ENCODE measurements at regions not wholly inside any gene's neighbourhood (a gene's known extent, or its start where the extent isn't known, plus 50 kb on each side); places are given as distances from the start of the nearest gene placed in this dataset.

DNA sequence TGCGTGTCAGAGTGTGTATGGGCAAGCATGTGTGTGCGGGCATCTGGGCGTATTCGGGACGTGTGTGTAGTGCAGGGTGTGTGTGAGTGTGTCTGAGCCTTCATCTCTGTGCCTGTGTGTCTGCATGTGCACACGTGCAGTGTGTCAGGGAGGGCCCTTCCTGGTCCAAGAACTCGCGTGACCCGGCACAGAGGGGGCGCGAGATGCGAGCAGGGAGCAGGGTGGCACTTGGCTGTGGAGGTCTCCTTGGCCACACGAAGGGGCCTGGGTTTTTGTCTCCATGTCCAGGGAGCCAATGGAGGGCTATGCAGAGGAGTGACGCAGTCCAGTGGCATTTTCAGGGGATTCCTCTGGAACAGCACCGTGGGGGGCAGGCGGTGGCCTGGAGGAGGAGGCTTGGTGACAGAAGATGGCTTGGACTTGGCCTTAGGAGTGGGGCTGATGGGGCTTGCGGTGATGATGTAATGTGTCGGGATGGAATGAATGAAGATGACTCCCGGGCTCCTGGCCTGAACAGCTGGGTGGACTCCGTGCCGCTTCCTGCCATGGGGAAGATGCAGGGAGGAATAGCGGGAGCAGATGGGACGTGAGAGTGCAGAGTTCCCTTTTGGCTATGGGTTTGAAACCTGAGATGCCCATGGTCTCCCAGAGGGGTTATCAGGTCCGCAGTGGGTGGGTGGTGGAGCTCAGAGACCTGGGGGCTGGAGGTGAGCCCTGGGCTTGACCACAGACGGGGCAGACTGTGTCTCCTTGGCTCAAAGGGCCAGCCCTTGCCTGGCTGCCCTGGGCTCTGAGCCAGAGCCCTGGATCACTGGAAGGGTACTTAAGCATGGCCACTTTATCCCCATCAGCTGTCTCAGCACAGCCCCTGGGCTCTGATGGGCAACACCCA is 208.3 kb downstream of the PHETA1 start:
- H3K79me2 ChIP-seq (ENCODE audit: low read length) = no peaks in the 10 kb centered on the region
- no peak overlapping the region for H3K27ac ChIP-seq (ENCODE audit: low read length)
- H3K36me3 ChIP-seq (replicated peaks; ENCODE audit: low read depth, low read length) = no peaks in the 10 kb centered on the region
- no peaks in the 10 kb centered on the region for H4K20me1 ChIP-seq (ENCODE audit: insufficient read depth, low read length)
- no peak overlapping the region for H3K9ac ChIP-seq (ENCODE audit: low read length)
- H3K27me3 ChIP-seq (ENCODE audit: low read depth, low read length) = peaks cover 19% of the 10 kb centered on the region
- H3K4me1 ChIP-seq (ENCODE audit: low read length) = no peaks in the 10 kb centered on the region
- TF ChIP-seq EZH2phosphoT487 (IDR thresholded peaks at IDR 0.05; ENCODE audit: low read depth) = no peak
- TF ChIP-seq, protein P1, sequence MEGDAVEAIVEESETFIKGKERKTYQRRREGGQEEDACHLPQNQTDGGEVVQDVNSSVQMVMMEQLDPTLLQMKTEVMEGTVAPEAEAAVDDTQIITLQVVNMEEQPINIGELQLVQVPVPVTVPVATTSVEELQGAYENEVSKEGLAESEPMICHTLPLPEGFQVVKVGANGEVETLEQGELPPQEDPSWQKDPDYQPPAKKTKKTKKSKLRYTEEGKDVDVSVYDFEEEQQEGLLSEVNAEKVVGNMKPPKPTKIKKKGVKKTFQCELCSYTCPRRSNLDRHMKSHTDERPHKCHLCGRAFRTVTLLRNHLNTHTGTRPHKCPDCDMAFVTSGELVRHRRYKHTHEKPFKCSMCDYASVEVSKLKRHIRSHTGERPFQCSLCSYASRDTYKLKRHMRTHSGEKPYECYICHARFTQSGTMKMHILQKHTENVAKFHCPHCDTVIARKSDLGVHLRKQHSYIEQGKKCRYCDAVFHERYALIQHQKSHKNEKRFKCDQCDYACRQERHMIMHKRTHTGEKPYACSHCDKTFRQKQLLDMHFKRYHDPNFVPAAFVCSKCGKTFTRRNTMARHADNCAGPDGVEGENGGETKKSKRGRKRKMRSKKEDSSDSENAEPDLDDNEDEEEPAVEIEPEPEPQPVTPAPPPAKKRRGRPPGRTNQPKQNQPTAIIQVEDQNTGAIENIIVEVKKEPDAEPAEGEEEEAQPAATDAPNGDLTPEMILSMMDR (IDR thresholded peaks at IDR 0.05; ENCODE audit: low read depth, low read length) = no peak
- H2AFZ ChIP-seq (ENCODE audit: low read depth, low read length) = no peak overlapping the region
- no peaks in the 10 kb centered on the region for H3K9me3 ChIP-seq (ENCODE audit: insufficient read depth, low read length)
- no peak overlapping the region for H3K4me2 ChIP-seq (ENCODE audit: low read length)
- no peak overlapping the region for H3K4me3 ChIP-seq (ENCODE audit: low read length)

DNA sequence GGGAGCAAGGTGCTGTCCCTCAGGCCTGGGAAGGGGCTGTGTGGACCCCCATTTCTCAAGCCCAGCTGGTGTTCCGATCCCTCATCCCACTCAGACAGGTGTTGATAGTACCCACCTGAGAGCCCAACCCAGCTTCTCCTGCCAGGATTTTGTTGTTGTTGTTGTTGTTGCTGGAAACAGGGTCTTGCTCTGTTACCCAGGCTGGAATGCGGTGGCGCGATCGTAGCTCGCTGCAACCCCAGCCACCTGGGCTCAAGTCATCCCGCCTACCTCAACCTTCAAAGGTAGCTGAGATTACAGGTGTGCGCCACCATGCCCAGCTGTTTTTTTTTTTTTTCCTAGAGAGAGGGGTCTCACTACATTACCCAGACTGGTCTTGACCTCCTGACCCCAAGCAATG is 209.9 kb downstream of the PHETA1 start:
- Histone ChIP-seq H3K27ac (ENCODE audit: low read length) (no peak overlapping the region), H3K36me3 (replicated peaks; ENCODE audit: low read depth, low read length) (no peaks in the 10 kb centered on the region), H3K27me3 (ENCODE audit: low read depth, low read length) (peaks cover 23% of the 10 kb centered on the region), H4K20me1 (ENCODE audit: insufficient read depth, low read length) (no peaks in the 10 kb centered on the region), H3K4me2 (ENCODE audit: low read length) (no peak overlapping the region), H2AFZ (ENCODE audit: low read depth, low read length) (no peak overlapping the region), H3K4me1 (ENCODE audit: low read length) (no peaks in the 10 kb centered on the region), H3K9me3 (ENCODE audit: insufficient read depth, low read length) (no peaks in the 10 kb centered on the region), H3K4me3 (ENCODE audit: low read length) (no peak overlapping the region), H3K9ac (ENCODE audit: low read length) (no peak overlapping the region), H3K79me2 (ENCODE audit: low read length) (no peaks in the 10 kb centered on the region)
- TF ChIP-seq, protein P1 (IDR thresholded peaks at IDR 0.05; ENCODE audit: low read depth, low read length) = no peak
- TF ChIP-seq EZH2phosphoT487 (IDR thresholded peaks at IDR 0.05; ENCODE audit: low read depth) = no peak

DNA sequence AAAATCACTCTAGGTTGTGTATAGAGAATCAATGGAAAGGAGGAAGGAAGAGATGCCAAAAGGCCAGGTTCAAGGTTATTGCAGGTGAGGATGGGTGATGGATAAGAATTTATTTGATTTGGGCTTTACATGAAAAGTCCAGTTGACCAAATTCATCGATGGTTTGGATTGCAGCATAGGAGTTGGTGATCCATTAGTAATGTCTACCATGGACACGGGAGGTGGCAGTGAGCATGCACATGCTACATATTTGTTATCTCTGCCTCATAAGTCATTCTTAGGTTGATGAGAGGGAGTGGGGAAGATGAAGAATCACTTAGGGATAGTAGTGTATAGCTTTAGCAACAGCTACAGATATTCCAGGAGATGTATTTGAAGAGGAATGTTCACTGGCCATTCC is 211.4 kb downstream of the PHETA1 start:
- Histone ChIP-seq H3K4me2 (ENCODE audit: low read length) (no peak overlapping the region), H3K9me3 (ENCODE audit: insufficient read depth, low read length) (no peaks in the 10 kb centered on the region), H2AFZ (ENCODE audit: low read depth, low read length) (no peak overlapping the region), H3K27ac (ENCODE audit: low read length) (no peak overlapping the region), H3K36me3 (replicated peaks; ENCODE audit: low read depth, low read length) (no peaks in the 10 kb centered on the region), H3K79me2 (ENCODE audit: low read length) (no peaks in the 10 kb centered on the region), H3K4me3 (ENCODE audit: low read length) (no peak overlapping the region), H3K4me1 (ENCODE audit: low read length) (no peaks in the 10 kb centered on the region), H3K27me3 (ENCODE audit: low read depth, low read length) (peaks cover 23% of the 10 kb centered on the region), H3K9ac (ENCODE audit: low read length) (no peak overlapping the region), H4K20me1 (ENCODE audit: insufficient read depth, low read length) (no peaks in the 10 kb centered on the region)
- TF ChIP-seq, protein P1 (IDR thresholded peaks at IDR 0.05; ENCODE audit: low read depth, low read length) = no peak
- TF ChIP-seq EZH2phosphoT487 (IDR thresholded peaks at IDR 0.05; ENCODE audit: low read depth) = no peak

DNA sequence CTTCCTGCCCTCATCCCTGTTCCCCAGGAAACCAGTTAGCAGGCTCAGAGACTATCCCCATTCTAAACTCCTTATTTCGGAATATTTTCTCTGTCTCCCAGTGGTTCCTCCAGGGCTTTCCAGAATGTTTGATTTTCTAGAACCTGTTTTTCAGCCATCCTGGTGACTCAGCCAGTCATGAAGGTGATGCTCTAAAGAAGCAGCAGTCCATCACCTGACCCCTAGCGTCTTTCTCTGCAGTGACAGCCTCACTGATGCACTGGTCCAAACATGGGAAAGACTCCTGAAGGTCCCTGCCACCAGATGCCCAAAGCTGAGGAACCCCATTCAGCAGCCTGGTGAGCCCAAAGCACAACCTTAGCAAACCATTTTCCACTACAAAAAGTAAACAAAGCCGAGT is 212.6 kb downstream of the PHETA1 start:
- Histone ChIP-seq H3K4me2 (ENCODE audit: low read length) (no peak overlapping the region), H3K4me1 (ENCODE audit: low read length) (no peaks in the 10 kb centered on the region), H3K27ac (ENCODE audit: low read length) (no peak overlapping the region), H3K9ac (ENCODE audit: low read length) (no peak overlapping the region), H4K20me1 (ENCODE audit: insufficient read depth, low read length) (no peaks in the 10 kb centered on the region), H3K79me2 (ENCODE audit: low read length) (no peaks in the 10 kb centered on the region), H3K9me3 (ENCODE audit: insufficient read depth, low read length) (no peaks in the 10 kb centered on the region), H3K4me3 (ENCODE audit: low read length) (no peak overlapping the region), H2AFZ (ENCODE audit: low read depth, low read length) (no peak overlapping the region), H3K36me3 (replicated peaks; ENCODE audit: low read depth, low read length) (no peaks in the 10 kb centered on the region), H3K27me3 (ENCODE audit: low read depth, low read length) (peaks cover 24% of the 10 kb centered on the region)
- TF ChIP-seq, protein P1 (IDR thresholded peaks at IDR 0.05; ENCODE audit: low read depth, low read length) = no peak
- no peak for TF ChIP-seq EZH2phosphoT487 (IDR thresholded peaks at IDR 0.05; ENCODE audit: low read depth)

Data from OCI-LY3 (cell line).